Psoas muscle (tissue), 7 donors: ENCODE measurements at regions not wholly inside any gene's neighbourhood (a gene's known extent, or its start where the extent isn't known, plus 50 kb on each side); places are given as distances from the start of the nearest gene placed in this dataset.

ENCODE experiments used
- ATAC-seq, 4 donors: fragments of 200-7000 bp; cut with Tn5 transposase; one replicate each; pipeline ENCODE4 v1.9.1; 2020; ENCODE audit warnings: moderate library complexity in 3 of 4, mild to moderate bottlenecking in 2 of 4
- DNase-seq, 2 donors: peaks; one replicate each; pipeline ENCODE4 v3.0.0-alpha.2; 2020
- H3K27ac ChIP-seq: fragments of 200-600 bp; one replicate; pipeline ENCODE4 v1.8.0; 2022
- H3K27me3 ChIP-seq, 3 donors: fragments of 200-600 bp in 1 of 3; one replicate each; pipeline versions ENCODE4 v1.6.1 to v1.8.0; 2013 to 2022; ENCODE audit warnings: low read length in 2 of 3, mild to moderate bottlenecking in 2 of 3, moderate library complexity in 1 of 3; ENCODE audit not compliant: insufficient read depth in 3 of 3
- H3K36me3 ChIP-seq, 2 donors: fragments of 200-600 bp in 1 of 2; one replicate each; pipeline versions ENCODE4 v1.6.1 to v1.8.0; 2013 to 2022; ENCODE audit warnings: low read depth in 1 of 2, mild to moderate bottlenecking in 1 of 2, moderate library complexity in 1 of 2; ENCODE audit not compliant: insufficient read depth in 1 of 2
- H3K4me1 ChIP-seq: fragments of 200-600 bp; one replicate; pipeline ENCODE4 v1.8.0; 2022
- H3K4me3 ChIP-seq: fragments of 200-600 bp; one replicate; pipeline ENCODE4 v1.8.0; 2022; ENCODE audit warnings: mild to moderate bottlenecking
- H3K9me3 ChIP-seq: fragments of 200-600 bp; one replicate; pipeline ENCODE4 v1.8.0; 2022
- CTCF ChIP-seq: fragments of 200-600 bp; IDR thresholded peaks from one replicate; pipeline ENCODE4 v1.8.0; 2022; ENCODE audit warnings: antibody characterized with exemption
- WGBS, 3 donors: extraction: QIAGEN DNeasy Blood & Tissue Kit; methylation state at CpG; one replicate each; pipeline versions ENCODE4 v1.1.6 to v1.1.7; 2013; 5-methylcytosine and 5-hydroxymethylcytosine counted together
- intact Hi-C, 2 donors: fragments of 100-400 bp; cut with DNase I; formaldehyde crosslinking; loops; one replicate each; pipeline versions ENCODE4 v1.11.0 to v1.14.2; 2022
- donor health status: healthy with polysubstance abuse.
- donor health status: DM: no; HTN: no; CAD: no; lungs with moderate emphysema.
- donor health status: Bipolar disorder and iron deficiency.
- donor health status: healthy.
- donor health status: DM: yes; HTN: yes; CAD: no.
- donor health status: DM: no; HTN: no; CAD: no.
- donor health status: DM: yes; HTN: yes; CAD: no.

GRCh38 chr3:194792368-194792767 is 106.7 kb downstream of the FAM43A start:
- intact Hi-C loops = no loop called here
- no peak for ATAC-seq
- peaks cover 11% of the 10 kb centered on the region for H3K9me3 ChIP-seq
- H3K4me1 ChIP-seq = no peaks in the 10 kb centered on the region
- TF ChIP-seq CTCF = no peak
- H3K27ac ChIP-seq = no peak overlapping the region
- H3K27me3 ChIP-seq = no peaks in the 10 kb centered on the region
- WGBS, 3 donors = 93 to 95% (median 94%) methylated on average over 3 of the region's 3 CpGs
- H3K36me3 ChIP-seq = no peaks in the 10 kb centered on the region
- H3K4me3 ChIP-seq = no peak overlapping the region
- no peak for DNase-seq

GRCh38 chr3:194797555-194798250 is 112.0 kb downstream of the FAM43A start:
- no peaks in the 10 kb centered on the region for H3K4me1 ChIP-seq
- no peak for DNase-seq
- H3K36me3 ChIP-seq = no peaks in the 10 kb centered on the region
- no peak overlapping the region for H3K4me3 ChIP-seq
- peaks cover 11% of the 10 kb centered on the region for H3K9me3 ChIP-seq
- intact Hi-C loops = no loop called here
- no peak overlapping the region for H3K27ac ChIP-seq
- ATAC-seq = no peak
- no peak for TF ChIP-seq CTCF
- no peaks in the 10 kb centered on the region for H3K27me3 ChIP-seq
- WGBS, 3 donors = 97 to 98% (median 98%) methylated on average over 9 of the region's 9 CpGs

GRCh38 chr3:194798486-194798885 is 112.8 kb downstream of the FAM43A start:
- ATAC-seq (no peak), DNase-seq (no peak)
- Histone ChIP-seq H3K27me3 (no peaks in the 10 kb centered on the region), H3K27ac (no peak overlapping the region), H3K36me3 (no peaks in the 10 kb centered on the region), H3K9me3 (peaks cover 11% of the 10 kb centered on the region), H3K4me3 (no peak overlapping the region), H3K4me1 (no peaks in the 10 kb centered on the region)
- WGBS, 3 donors = 95 to 96% (median 96%) methylated on average over 5 of the region's 5 CpGs
- TF ChIP-seq CTCF = no peak
- intact Hi-C loops = no loop called here

- Histone ChIP-seq H3K36me3 (no peaks in the 10 kb centered on the region), H3K27ac (no peak overlapping the region), H3K4me3 (no peak overlapping the region), H3K9me3 (peaks cover 11% of the 10 kb centered on the region), H3K4me1 (no peaks in the 10 kb centered on the region), H3K27me3 (no peaks in the 10 kb centered on the region)
- DNase-seq (no peak), ATAC-seq (peak in 2 of 4 donors; percentile 73 to 84)
- intact Hi-C loops = no loop called here
- no peak for TF ChIP-seq CTCF
- WGBS, 3 donors = 52 to 73% (median 55%) methylated on average over 10 of the region's 10 CpGs
These were observed 114.3 kb downstream of the FAM43A start for GRCh38 chr3:194800002-194800401.
